ENCODE measurements at regions not wholly inside any gene's neighbourhood (a gene's known extent, or its start where the extent isn't known, plus 50 kb on each side); places are given as distances from the start of the nearest gene placed in this dataset.

GRCh38 chr2:100699131-100699530 lies 120.8 kb upstream of the NPAS2 start:
- Histone ChIP-seq H3K9me3 (peaks cover 7% of the 10 kb centered on the region), H3K27me3 (no peaks in the 10 kb centered on the region), H3K4me1 (no peaks in the 10 kb centered on the region), H3K36me3 (no peaks in the 10 kb centered on the region), H3K27ac (no peak overlapping the region), H3K4me3 (no peak overlapping the region)
- TF ChIP-seq POLR2AphosphoS5 (IDR thresholded peaks at IDR 0.05) (no peak), CTCF (IDR thresholded peaks at IDR 0.05) (no peak), POLR2A (IDR thresholded peaks at IDR 0.05) (no peak), EP300 (IDR thresholded peaks at IDR 0.05) (no peak)
- 69% methylated on average over 5 of the region's 5 CpGs for WGBS
- DNase-seq (ENCODE audit: low spot score in 2 of 2), result no peak

GRCh38 chr2:100702438-100703109 lies 117.4 kb upstream of the NPAS2 start:
- Histone ChIP-seq H3K4me3 (no peak overlapping the region), H3K9me3 (no peaks in the 10 kb centered on the region), H3K27me3 (no peaks in the 10 kb centered on the region), H3K36me3 (no peaks in the 10 kb centered on the region), H3K27ac (no peak overlapping the region), H3K4me1 (no peaks in the 10 kb centered on the region)
- no peak for DNase-seq (ENCODE audit: low spot score in 2 of 2)
- TF ChIP-seq POLR2AphosphoS5 (IDR thresholded peaks at IDR 0.05) (no peak), EP300 (IDR thresholded peaks at IDR 0.05) (no peak), POLR2A (IDR thresholded peaks at IDR 0.05) (no peak), CTCF (IDR thresholded peaks at IDR 0.05) (no peak)
- WGBS, result 70% methylated on average over 5 of the region's 5 CpGs

- Histone ChIP-seq H3K4me1 (no peaks in the 10 kb centered on the region), H3K9me3 (no peaks in the 10 kb centered on the region), H3K27ac (no peak overlapping the region), H3K36me3 (no peaks in the 10 kb centered on the region), H3K27me3 (no peaks in the 10 kb centered on the region), H3K4me3 (no peak overlapping the region)
- no peak for DNase-seq (ENCODE audit: low spot score in 2 of 2)
- TF ChIP-seq EP300 (IDR thresholded peaks at IDR 0.05), result no peak
- TF ChIP-seq CTCF (IDR thresholded peaks at IDR 0.05), result no peak
- TF ChIP-seq POLR2AphosphoS5 (IDR thresholded peaks at IDR 0.05), result no peak
- TF ChIP-seq POLR2A (IDR thresholded peaks at IDR 0.05), result no peak
- WGBS, result 36% methylated on average over 5 of the region's 5 CpGs
Observed at GRCh38 chr2:100703213-100703612, 116.7 kb upstream of the NPAS2 start.

- no peak overlapping the region for H3K4me3 ChIP-seq
- no peaks in the 10 kb centered on the region for H3K36me3 ChIP-seq
- no peak for DNase-seq (ENCODE audit: low spot score in 2 of 2)
- no peaks in the 10 kb centered on the region for H3K9me3 ChIP-seq
- H3K27me3 ChIP-seq, result no peaks in the 10 kb centered on the region
- WGBS, result 78% methylated on average over 3 of the region's 3 CpGs
- H3K4me1 ChIP-seq, result no peaks in the 10 kb centered on the region
- H3K27ac ChIP-seq, result no peak overlapping the region
- TF ChIP-seq POLR2AphosphoS5 (IDR thresholded peaks at IDR 0.05) (no peak), EP300 (IDR thresholded peaks at IDR 0.05) (no peak), CTCF (IDR thresholded peaks at IDR 0.05) (no peak), POLR2A (IDR thresholded peaks at IDR 0.05) (no peak)
Observed at GRCh38 chr2:100703739-100704138, 116.2 kb upstream of the NPAS2 start.

GRCh38 chr2:100704156-100704555 lies 115.8 kb upstream of the NPAS2 start:
- no peaks in the 10 kb centered on the region for H3K4me1 ChIP-seq
- H3K36me3 ChIP-seq, result no peaks in the 10 kb centered on the region
- no peak for DNase-seq (ENCODE audit: low spot score in 2 of 2)
- TF ChIP-seq POLR2A (IDR thresholded peaks at IDR 0.05), result no peak
- TF ChIP-seq POLR2AphosphoS5 (IDR thresholded peaks at IDR 0.05), result no peak
- no peak for TF ChIP-seq EP300 (IDR thresholded peaks at IDR 0.05)
- no peak for TF ChIP-seq CTCF (IDR thresholded peaks at IDR 0.05)
- H3K27ac ChIP-seq, result no peak overlapping the region
- WGBS, result 85% methylated on average over 7 of the region's 7 CpGs
- H3K9me3 ChIP-seq, result no peaks in the 10 kb centered on the region
- H3K27me3 ChIP-seq, result no peaks in the 10 kb centered on the region
- H3K4me3 ChIP-seq, result no peak overlapping the region

All from suprapubic skin (tissue), 4 donors.